ENCODE measurements at regions not wholly inside any gene's neighbourhood (a gene's known extent, or its start where the extent isn't known, plus 50 kb on each side); places are given as distances from the start of the nearest gene placed in this dataset.
"Not testable (repeated sequence)": the region's sequence is repeated elsewhere in the genome, so short reads cannot be mapped to it uniquely, and the experiment has no call there.

- H4K20me1 ChIP-seq (ENCODE audit: low read length); intact Hi-C loops (cut with micrococcal nuclease); POLR2A ChIA-PET (ENCODE audit: unreplicated experiment); H3K9me3 ChIP-seq (ENCODE audit: low read length); H3K79me2 ChIP-seq (ENCODE audit: low read length); H3K27ac ChIP-seq (ENCODE audit: low read length); H3K4me3 ChIP-seq (ENCODE audit: low read length); DNase-seq; ATAC-seq; H3K36me3 ChIP-seq (ENCODE audit: low read depth, low read length); BruUV-seq (replicated peaks); H3K9ac ChIP-seq (ENCODE audit: low read length); H3K4me1 ChIP-seq (ENCODE audit: insufficient read depth, low read length); H3K9me2 ChIP-seq (replicated peaks; ENCODE audit: low read length); H3F3A ChIP-seq (ENCODE audit: low read length, unreplicated experiment); CTCF ChIA-PET; H3K4me2 ChIP-seq (ENCODE audit: low read length); H3K27me3 ChIP-seq (ENCODE audit: low read length); H2AFZ ChIP-seq (ENCODE audit: low read length): not testable (repeated sequence)
Measured at GRCh38 chr10:47600604-47601003, 77.2 kb upstream of the AGAP9 start.

DNA sequence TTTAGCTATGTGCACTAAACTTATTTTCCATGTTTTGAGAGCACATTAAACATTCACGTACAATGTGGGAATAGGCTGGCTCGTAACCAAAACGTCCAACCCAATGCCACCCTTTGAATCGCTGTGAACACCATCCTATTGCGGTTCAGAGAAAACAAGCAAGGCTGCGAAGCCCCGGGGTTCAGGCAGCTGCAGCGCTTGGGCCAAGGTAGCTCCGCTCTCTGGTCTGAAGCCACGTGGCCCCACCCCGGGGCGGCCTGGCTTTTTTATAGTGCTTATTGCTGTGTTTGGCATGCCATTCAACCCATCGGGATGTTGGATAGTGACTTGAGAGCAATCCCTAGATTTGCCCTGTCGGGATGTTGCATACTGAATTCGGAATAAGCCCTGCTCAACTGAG lies 76.7 kb upstream of the AGAP9 start:
- POLR2A ChIA-PET (ENCODE audit: unreplicated experiment): not testable (repeated sequence)

GRCh38 chr10:47599657-47600056 lies 76.2 kb upstream of the AGAP9 start:
- not testable (repeated sequence) for BruUV-seq (replicated peaks)

More for the DNA sequence above, 76.7 kb upstream of the AGAP9 start:
- H3K36me3 ChIP-seq (ENCODE audit: low read depth, low read length); H3K9ac ChIP-seq (ENCODE audit: low read length); H3K27ac ChIP-seq (ENCODE audit: low read length); H3K27me3 ChIP-seq (ENCODE audit: low read length); CTCF ChIA-PET; H4K20me1 ChIP-seq (ENCODE audit: low read length); H3K79me2 ChIP-seq (ENCODE audit: low read length); H2AFZ ChIP-seq (ENCODE audit: low read length); H3F3A ChIP-seq (ENCODE audit: low read length, unreplicated experiment); ATAC-seq; H3K4me1 ChIP-seq (ENCODE audit: insufficient read depth, low read length); intact Hi-C loops (cut with micrococcal nuclease); H3K4me3 ChIP-seq (ENCODE audit: low read length); DNase-seq; BruUV-seq (replicated peaks); H3K9me3 ChIP-seq (ENCODE audit: low read length); H3K4me2 ChIP-seq (ENCODE audit: low read length); H3K9me2 ChIP-seq (replicated peaks; ENCODE audit: low read length): not testable (repeated sequence)

GRCh38 chr10:47593805-47594204 lies 70.4 kb upstream of the AGAP9 start:
- H3K27ac ChIP-seq (ENCODE audit: low read length); H3K9me2 ChIP-seq (replicated peaks; ENCODE audit: low read length); H3K79me2 ChIP-seq (ENCODE audit: low read length); ATAC-seq; H3K9me3 ChIP-seq (ENCODE audit: low read length); H3K36me3 ChIP-seq (ENCODE audit: low read depth, low read length); H3K27me3 ChIP-seq (ENCODE audit: low read length); H3K4me3 ChIP-seq (ENCODE audit: low read length); H4K20me1 ChIP-seq (ENCODE audit: low read length); H3K4me2 ChIP-seq (ENCODE audit: low read length); CTCF ChIA-PET; intact Hi-C loops (cut with micrococcal nuclease); H3F3A ChIP-seq (ENCODE audit: low read length, unreplicated experiment); POLR2A ChIA-PET (ENCODE audit: unreplicated experiment); H2AFZ ChIP-seq (ENCODE audit: low read length); H3K4me1 ChIP-seq (ENCODE audit: insufficient read depth, low read length); BruUV-seq (replicated peaks); DNase-seq; H3K9ac ChIP-seq (ENCODE audit: low read length): not testable (repeated sequence)

More at GRCh38 chr10:47599657-47600056, 76.2 kb upstream of the AGAP9 start:
- H3K9me3 ChIP-seq (ENCODE audit: low read length); H3K4me2 ChIP-seq (ENCODE audit: low read length); ATAC-seq; CTCF ChIA-PET; H3K27me3 ChIP-seq (ENCODE audit: low read length); POLR2A ChIA-PET (ENCODE audit: unreplicated experiment); H2AFZ ChIP-seq (ENCODE audit: low read length); H3K4me1 ChIP-seq (ENCODE audit: insufficient read depth, low read length); H4K20me1 ChIP-seq (ENCODE audit: low read length); intact Hi-C loops (cut with micrococcal nuclease); H3F3A ChIP-seq (ENCODE audit: low read length, unreplicated experiment); H3K79me2 ChIP-seq (ENCODE audit: low read length); H3K9ac ChIP-seq (ENCODE audit: low read length); DNase-seq; H3K36me3 ChIP-seq (ENCODE audit: low read depth, low read length); H3K4me3 ChIP-seq (ENCODE audit: low read length); H3K27ac ChIP-seq (ENCODE audit: low read length); H3K9me2 ChIP-seq (replicated peaks; ENCODE audit: low read length): not testable (repeated sequence)

GRCh38 chr10:47593129-47593528 lies 69.7 kb upstream of the AGAP9 start:
- H2AFZ ChIP-seq (ENCODE audit: low read length); H3K4me2 ChIP-seq (ENCODE audit: low read length); intact Hi-C loops (cut with micrococcal nuclease); CTCF ChIA-PET; H3K9me3 ChIP-seq (ENCODE audit: low read length); H3K4me1 ChIP-seq (ENCODE audit: insufficient read depth, low read length); H4K20me1 ChIP-seq (ENCODE audit: low read length); BruUV-seq (replicated peaks); H3K27ac ChIP-seq (ENCODE audit: low read length); ATAC-seq; H3K9me2 ChIP-seq (replicated peaks; ENCODE audit: low read length); DNase-seq; H3K27me3 ChIP-seq (ENCODE audit: low read length); H3F3A ChIP-seq (ENCODE audit: low read length, unreplicated experiment); H3K79me2 ChIP-seq (ENCODE audit: low read length); H3K36me3 ChIP-seq (ENCODE audit: low read depth, low read length); POLR2A ChIA-PET (ENCODE audit: unreplicated experiment); H3K9ac ChIP-seq (ENCODE audit: low read length); H3K4me3 ChIP-seq (ENCODE audit: low read length): not testable (repeated sequence)

- H3K27me3 ChIP-seq (ENCODE audit: low read length); intact Hi-C loops (cut with micrococcal nuclease); BruUV-seq (replicated peaks); DNase-seq; H3K9me3 ChIP-seq (ENCODE audit: low read length); CTCF ChIA-PET; H3K4me3 ChIP-seq (ENCODE audit: low read length); H4K20me1 ChIP-seq (ENCODE audit: low read length); POLR2A ChIA-PET (ENCODE audit: unreplicated experiment); ATAC-seq; H3K36me3 ChIP-seq (ENCODE audit: low read depth, low read length); H3K79me2 ChIP-seq (ENCODE audit: low read length); H3K9ac ChIP-seq (ENCODE audit: low read length); H3F3A ChIP-seq (ENCODE audit: low read length, unreplicated experiment); H3K27ac ChIP-seq (ENCODE audit: low read length); H3K4me1 ChIP-seq (ENCODE audit: insufficient read depth, low read length); H3K9me2 ChIP-seq (replicated peaks; ENCODE audit: low read length); H3K4me2 ChIP-seq (ENCODE audit: low read length); H2AFZ ChIP-seq (ENCODE audit: low read length): not testable (repeated sequence)
Measured at GRCh38 chr10:47590956-47591355, 67.5 kb upstream of the AGAP9 start.

DNA sequence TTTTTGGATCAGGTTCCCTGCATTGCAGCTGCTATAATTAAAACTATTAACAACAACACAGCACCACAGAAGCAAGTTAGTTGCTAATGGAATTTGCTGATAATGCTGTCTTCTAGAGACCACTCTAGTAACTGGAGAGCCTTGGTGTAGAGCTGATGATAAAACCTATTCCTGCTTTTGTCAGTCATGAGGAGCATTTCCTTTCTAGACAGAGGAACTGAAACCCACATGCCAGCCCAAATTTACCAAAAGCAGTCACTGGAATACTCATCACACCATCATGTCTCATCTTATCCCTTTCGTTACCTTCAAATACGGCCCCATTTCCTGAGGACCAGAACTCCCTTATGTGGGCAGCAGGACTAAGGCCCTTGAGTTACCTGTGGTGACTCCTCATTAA lies 67.1 kb upstream of the AGAP9 start:
- H3K79me2 ChIP-seq (ENCODE audit: low read length); POLR2A ChIA-PET (ENCODE audit: unreplicated experiment); H3K36me3 ChIP-seq (ENCODE audit: low read depth, low read length); H3K27me3 ChIP-seq (ENCODE audit: low read length); H3K9me2 ChIP-seq (replicated peaks; ENCODE audit: low read length); BruUV-seq (replicated peaks); H3K4me1 ChIP-seq (ENCODE audit: insufficient read depth, low read length); DNase-seq; H3K27ac ChIP-seq (ENCODE audit: low read length); ATAC-seq; intact Hi-C loops (cut with micrococcal nuclease); H3K4me2 ChIP-seq (ENCODE audit: low read length); CTCF ChIA-PET; H3K9me3 ChIP-seq (ENCODE audit: low read length); H2AFZ ChIP-seq (ENCODE audit: low read length); H3K4me3 ChIP-seq (ENCODE audit: low read length); H3K9ac ChIP-seq (ENCODE audit: low read length); H3F3A ChIP-seq (ENCODE audit: low read length, unreplicated experiment); H4K20me1 ChIP-seq (ENCODE audit: low read length): not testable (repeated sequence)

All from PC-3 (cell line).